Ovary (tissue), 7 donors: ENCODE measurements at regions not wholly inside any gene's neighbourhood (a gene's known extent, or its start where the extent isn't known, plus 50 kb on each side); places are given as distances from the start of the nearest gene placed in this dataset.

Experiments
- DNase-seq, 5 donors: peaks; one replicate each; pipeline ENCODE4 v3.0.0-alpha.2; 2019 to 2020
- H3K27ac ChIP-seq, 2 donors: fragments of 200-600 bp; one replicate each; pipeline versions ENCODE4 v1.5.1 to v1.8.0; 2019 to 2022
- H3K27me3 ChIP-seq: fragments of 200-600 bp; one replicate; pipeline ENCODE4 v1.8.0; 2022
- H3K36me3 ChIP-seq: fragments of 200-600 bp; sonication (generic); one replicate; pipeline ENCODE4 v1.5.1; 2019
- H3K4me1 ChIP-seq: one replicate; pipeline ENCODE4 v1.8.1; 2013; ENCODE audit warnings: mild to moderate bottlenecking, moderate library complexity; ENCODE audit not compliant: insufficient read depth
- H3K4me3 ChIP-seq: fragments of 200-600 bp; sonication (generic); one replicate; pipeline ENCODE4 v1.5.1; 2017
- H3K9me3 ChIP-seq, 2 donors: fragments of 200-600 bp in 1 of 2; sonication (generic) in 1 of 2; one replicate each; pipeline versions ENCODE4 v1.5.1 to v1.8.1; 2013 to 2019; ENCODE audit warnings: mild to moderate bottlenecking in 1 of 2, moderate library complexity in 1 of 2
- CTCF ChIP-seq, 3 donors: fragments of 450-650 bp in 2 of 3; fragments of 200-600 bp in 1 of 3; IDR thresholded peaks; one replicate each; pipeline versions ENCODE4 v1.5.1 to v1.8.0; 2016 to 2022; ENCODE audit warnings: antibody characterized with exemption in 3 of 3, mild to moderate bottlenecking in 1 of 3
- EP300 ChIP-seq: sonication (generic); formaldehyde crosslinking; IDR thresholded peaks from one replicate; pipeline ENCODE4 v1.6.1; 2017; ENCODE audit warnings: antibody characterized with exemption
- POLR2A ChIP-seq: fragments of 450-650 bp; IDR thresholded peaks from one replicate; pipeline ENCODE4 v1.6.1; 2017; ENCODE audit warnings: antibody characterized with exemption, mild to moderate bottlenecking, moderate library complexity
- WGBS, 3 donors: extraction: QIAGEN DNeasy Blood & Tissue Kit in 1 of 3; methylation state at CpG; one replicate each; pipeline versions ENCODE4 v1.1.5 to v1.1.7; 2013 to 2017; 5-methylcytosine and 5-hydroxymethylcytosine counted together
- intact Hi-C, 4 donors: fragments of 100-400 bp; cut with DNase I; formaldehyde crosslinking; loops; one replicate each; pipeline versions ENCODE4 v1.11.0 to v1.15.1; 2022 to 2023
- donor health status: DM: no; HTN: no; CAD: no; lungs with moderate emphysema.
- donor health status: DM: no; HTN: no; CAD: no.
- donor health status: Bipolar disorder and iron deficiency.
- donor health status: DM: no; HTN: no; CAD: no.
- donor health status: DM: yes; HTN: yes; CAD: no.

- no peak for TF ChIP-seq CTCF (IDR thresholded peaks at IDR 0.05)
- TF ChIP-seq EP300 = no peak
- no peak for TF ChIP-seq POLR2A
- Histone ChIP-seq H3K27me3 (no peaks in the 10 kb centered on the region), H3K4me3 (peak overlapping the region; percentile 37), H3K36me3 (no peaks in the 10 kb centered on the region), H3K27ac (no peak overlapping the region), H3K9me3 (no peaks in the 10 kb centered on the region), H3K4me1 (no peaks in the 10 kb centered on the region)
- intact Hi-C loops = no loop called here
- WGBS, 3 donors = 2 to 3% (median 2%) methylated on average over 50 to 54 of the region's 54 CpGs
- peak; percentile 9 to 57 (median 25) for DNase-seq
Measured at GRCh38 chr1:47532921-47533792, 95.3 kb downstream of the FOXD2 start.

- peak in 1 of 5 donors; percentile 19 for DNase-seq
- no peak overlapping the region for H3K27ac ChIP-seq
- no peaks in the 10 kb centered on the region for H3K27me3 ChIP-seq
- no peaks in the 10 kb centered on the region for H3K9me3 ChIP-seq
- no peaks in the 10 kb centered on the region for H3K4me1 ChIP-seq
- intact Hi-C loops = no loop called here
- no peaks in the 10 kb centered on the region for H3K36me3 ChIP-seq
- TF ChIP-seq CTCF (IDR thresholded peaks at IDR 0.05) (no peak), POLR2A (no peak), EP300 (no peak)
- 22 to 37% (median 25%) methylated on average over 12 of the region's 12 CpGs for WGBS, 3 donors
- no peak overlapping the region for H3K4me3 ChIP-seq
Measured at GRCh38 chr1:47533793-47534328, 96.0 kb downstream of the FOXD2 start.

- no peak for DNase-seq
- H3K36me3 ChIP-seq = no peaks in the 10 kb centered on the region
- H3K4me3 ChIP-seq = no peak overlapping the region
- H3K27ac ChIP-seq = no peak overlapping the region
- no peaks in the 10 kb centered on the region for H3K9me3 ChIP-seq
- intact Hi-C loops = no loop called here
- no peaks in the 10 kb centered on the region for H3K27me3 ChIP-seq
- TF ChIP-seq EP300 (no peak), CTCF (IDR thresholded peaks at IDR 0.05) (no peak), POLR2A (no peak)
- WGBS, 3 donors = 64 to 70% (median 68%) methylated on average over 4 of the region's 4 CpGs
- H3K4me1 ChIP-seq = no peaks in the 10 kb centered on the region
Measured at GRCh38 chr1:47534436-47534835, 96.6 kb downstream of the FOXD2 start.

GRCh38 chr1:47536646-47537118 lies 98.8 kb downstream of the FOXD2 start:
- Histone ChIP-seq H3K9me3 (no peaks in the 10 kb centered on the region), H3K27ac (no peak overlapping the region), H3K27me3 (no peaks in the 10 kb centered on the region), H3K4me1 (no peaks in the 10 kb centered on the region), H3K4me3 (no peak overlapping the region), H3K36me3 (no peaks in the 10 kb centered on the region)
- no peak for DNase-seq
- intact Hi-C loops = no loop called here
- 47 to 60% (median 53%) methylated on average over 9 of the region's 9 CpGs for WGBS, 3 donors
- no peak for TF ChIP-seq POLR2A
- no peak for TF ChIP-seq EP300

GRCh38 chr1:47537268-47537667 lies 99.4 kb downstream of the FOXD2 start:
- TF ChIP-seq CTCF (IDR thresholded peaks at IDR 0.05) = no peak
- TF ChIP-seq POLR2A = no peak
- no peak for TF ChIP-seq EP300
- H3K36me3 ChIP-seq = no peaks in the 10 kb centered on the region
- DNase-seq = no peak
- intact Hi-C loops = no loop called here
- WGBS, 3 donors = 74 to 89% (median 83%) methylated on average over 5 of the region's 5 CpGs
- no peaks in the 10 kb centered on the region for H3K9me3 ChIP-seq
- H3K4me3 ChIP-seq = no peak overlapping the region
- H3K27me3 ChIP-seq = no peaks in the 10 kb centered on the region
- H3K4me1 ChIP-seq = no peaks in the 10 kb centered on the region
- H3K27ac ChIP-seq = no peak overlapping the region
